Stimulated activated CD4-positive, alpha-beta T cell treated with anti-CD3 and anti-CD28 coated beads, Interleukin-1b, Interleukin-23, amount 100 ng/mL, for 1 hour (primary cell): ENCODE measurements at regions not wholly inside any gene's neighbourhood (a gene's known extent, or its start where the extent isn't known, plus 50 kb on each side); places are given as distances from the start of the nearest gene placed in this dataset.

Experiments
- DNase-seq, 2 donors: peaks; one replicate each; pipeline ENCODE4 v3.0.0-alpha.2; 2020; ENCODE audit warnings: low read depth in 2 of 2

DNA sequence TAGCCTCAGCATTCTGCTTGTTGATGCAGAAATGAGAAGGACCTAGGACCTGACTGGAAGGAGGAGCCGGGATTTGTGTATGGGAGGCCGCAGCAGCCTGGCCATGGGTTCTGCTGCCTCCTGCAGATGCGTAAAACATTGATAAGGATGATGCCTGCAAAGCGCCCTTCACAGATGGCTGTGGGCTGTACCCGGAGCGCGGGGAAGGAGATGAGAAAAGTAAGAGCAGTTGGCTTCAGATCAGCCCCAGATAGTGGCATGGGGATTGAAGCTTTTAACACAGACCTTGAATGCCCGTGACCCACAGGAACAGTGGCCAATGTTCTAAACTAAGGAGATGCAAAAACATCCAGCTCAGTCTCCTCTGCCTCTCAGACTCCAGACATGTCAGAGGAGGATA lies 136.4 kb upstream of the KCNG1 start:
- no peak for DNase-seq

DNA sequence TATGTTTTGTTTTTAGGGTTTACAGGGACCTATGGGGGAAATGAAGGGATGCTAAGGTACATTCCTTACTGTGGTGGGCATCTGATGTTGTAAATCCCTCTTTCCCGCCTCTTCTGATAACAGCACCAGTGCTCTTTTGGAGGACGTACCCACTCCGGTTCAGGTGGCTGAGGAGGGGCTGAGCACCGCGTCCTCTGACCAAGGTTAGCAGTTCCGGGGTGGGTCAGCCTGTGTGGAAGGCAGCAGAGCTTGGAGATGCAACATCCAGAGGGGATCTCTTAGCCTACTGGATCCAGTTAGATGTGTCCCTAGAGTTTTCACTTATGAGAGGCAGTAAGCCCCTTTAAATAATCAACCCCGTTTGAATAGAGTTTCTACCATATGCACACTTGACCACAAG lies 135.3 kb upstream of the KCNG1 start:
- DNase-seq = no peak

GRCh38 chr20:51156041-51156982 lies 133.4 kb upstream of the KCNG1 start:
- no peak for DNase-seq

DNA sequence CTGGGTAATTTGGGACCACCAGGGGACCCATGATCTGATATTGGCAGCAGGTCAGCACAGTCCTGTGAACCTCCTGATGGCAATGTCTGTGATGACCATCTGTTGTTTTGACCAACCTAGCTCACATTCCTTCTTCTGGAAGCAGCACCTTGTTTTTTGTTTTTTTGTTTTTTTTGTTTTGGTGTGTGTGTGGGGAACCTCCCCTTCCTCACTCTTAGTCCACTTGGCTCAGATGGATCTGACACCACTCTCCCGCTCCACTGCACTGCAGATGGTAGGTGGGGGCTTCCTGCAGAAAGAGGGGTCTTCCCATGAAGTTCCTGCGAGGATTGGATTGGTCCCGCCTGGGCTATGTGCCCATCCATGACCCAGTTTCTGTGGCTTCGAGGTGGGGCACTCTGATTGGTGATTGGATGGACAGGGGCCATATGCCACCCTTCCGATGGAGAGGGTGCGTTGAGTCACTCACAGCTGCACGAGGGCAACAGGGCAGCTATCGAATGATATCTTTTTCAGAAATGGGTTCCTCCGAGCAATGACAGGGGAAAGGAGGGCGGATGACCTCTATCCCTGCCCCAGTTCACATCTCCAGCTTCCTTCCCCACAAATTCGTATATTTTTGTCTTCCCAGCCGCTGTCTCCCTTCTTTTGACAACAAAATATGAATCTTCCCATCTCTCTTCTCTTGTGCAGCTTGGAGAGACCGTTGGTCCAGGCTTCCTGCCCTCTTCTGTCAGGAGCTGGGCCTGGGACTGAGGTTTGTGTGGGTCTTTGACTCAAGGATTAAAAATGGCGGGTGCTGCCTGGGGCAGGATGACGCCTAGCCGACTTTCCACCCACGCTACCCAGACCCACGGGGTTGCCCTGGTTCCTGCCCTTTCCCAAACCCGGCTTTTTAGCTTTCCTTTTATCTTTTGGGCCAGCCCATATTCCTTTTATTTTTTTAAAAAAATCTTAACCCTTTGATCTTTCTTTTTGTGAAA lies 132.1 kb upstream of the KCNG1 start:
- no peak for DNase-seq

DNA sequence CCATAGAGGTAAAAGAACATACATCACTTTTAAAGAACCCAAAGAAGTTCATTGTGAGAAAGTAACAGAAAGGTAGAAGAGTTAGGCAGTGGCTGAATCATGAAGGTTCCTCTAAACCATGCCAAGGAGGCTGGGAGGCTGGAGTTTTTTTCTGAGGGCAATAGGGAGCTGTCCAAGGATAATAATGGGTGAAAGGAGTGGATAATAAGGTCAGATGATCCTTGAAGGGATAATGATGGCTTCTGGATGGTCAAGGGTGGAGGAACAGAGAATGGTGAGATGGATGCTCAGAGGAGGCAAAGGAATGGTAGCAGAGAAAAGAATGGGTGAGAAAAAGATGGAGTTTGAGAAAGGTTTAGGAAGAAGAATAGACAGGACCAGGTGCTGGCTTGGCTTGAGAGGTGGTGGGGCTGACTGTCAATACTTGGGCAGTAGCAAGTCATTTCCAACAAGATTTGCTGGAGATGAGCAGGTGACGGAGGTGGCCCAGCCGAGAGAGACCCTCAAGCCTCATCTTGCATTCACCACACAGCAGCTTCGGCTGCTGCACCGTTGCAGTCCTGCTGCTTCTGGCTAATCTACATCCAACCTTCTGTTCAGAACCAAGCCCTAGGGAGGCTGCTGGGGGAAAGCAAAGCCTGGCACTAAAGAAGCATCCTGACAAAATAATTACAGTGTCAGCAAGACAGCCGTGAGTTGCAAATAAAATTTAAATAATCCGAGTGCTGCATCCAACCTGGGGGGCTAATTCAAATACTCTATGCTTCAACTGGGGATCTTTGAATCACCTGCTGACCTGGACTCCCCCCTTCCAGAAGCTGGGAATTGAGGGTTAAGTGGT lies 131.2 kb upstream of the KCNG1 start:
- no peak for DNase-seq

DNA sequence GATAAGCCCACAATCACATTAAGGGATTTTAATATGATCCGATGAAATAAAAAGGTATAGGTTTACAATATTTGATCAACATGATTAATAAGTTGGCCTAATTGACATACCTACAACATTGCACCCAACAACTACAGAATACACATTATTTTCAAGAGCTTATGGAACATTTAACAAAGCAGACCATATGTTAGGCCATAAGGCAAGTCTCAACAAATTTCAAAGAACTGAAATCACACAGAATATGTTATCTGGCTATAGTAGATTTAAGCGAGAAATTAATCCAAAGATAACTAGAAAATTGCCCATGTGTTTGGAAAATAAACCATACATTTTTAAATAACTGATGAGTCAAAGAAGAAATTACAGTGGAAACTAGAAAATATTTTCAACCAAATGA lies 126.0 kb upstream of the KCNG1 start:
- no peak for DNase-seq

DNA sequence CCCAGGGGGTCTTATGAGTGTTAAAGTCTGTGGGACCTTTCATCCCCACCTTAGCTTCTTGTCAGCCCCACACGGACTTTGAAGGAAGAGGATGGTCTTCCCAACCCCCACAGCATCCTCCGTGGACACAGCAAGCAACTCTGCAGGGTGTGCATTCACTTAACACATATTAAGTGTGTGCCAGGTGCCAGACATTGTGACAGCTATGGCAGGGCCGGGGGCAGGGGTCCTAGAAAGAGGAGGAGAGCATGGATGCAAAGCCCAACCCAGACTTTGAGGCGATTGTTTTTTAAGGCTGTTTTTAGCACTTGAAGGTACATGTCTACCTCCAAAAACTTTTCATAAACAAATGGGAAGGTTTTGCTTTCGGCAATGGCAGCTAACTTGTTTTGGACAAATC lies 121.6 kb upstream of the KCNG1 start:
- DNase-seq = no peak

- DNase-seq = no peak
Measured at GRCh38 chr20:51143652-51144051, 120.7 kb upstream of the KCNG1 start.

- no peak for DNase-seq
Measured at GRCh38 chr20:51142448-51142847, 119.5 kb upstream of the KCNG1 start.

DNA sequence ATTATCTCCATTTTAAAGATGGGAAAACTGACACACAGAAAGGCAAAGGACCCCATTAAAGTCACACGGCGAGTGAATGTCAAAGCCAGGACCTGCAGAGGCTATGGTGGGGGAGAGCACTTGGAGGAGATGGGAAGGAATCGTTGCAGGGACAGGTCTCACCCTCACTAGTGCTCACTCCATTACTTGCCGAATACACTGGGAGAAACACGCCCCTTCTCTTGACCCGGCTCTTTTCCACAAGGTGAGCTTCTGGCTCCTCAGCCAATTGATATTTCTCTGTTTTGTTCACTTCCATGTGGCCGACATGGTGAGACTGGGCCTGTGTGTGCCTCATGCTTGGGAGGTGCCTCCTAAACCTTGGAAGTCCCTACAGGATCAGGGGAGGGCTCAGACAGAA lies 117.8 kb upstream of the KCNG1 start:
- no peak for DNase-seq

GRCh38 chr20:51139891-51140290 lies 117.0 kb upstream of the KCNG1 start:
- no peak for DNase-seq

DNA sequence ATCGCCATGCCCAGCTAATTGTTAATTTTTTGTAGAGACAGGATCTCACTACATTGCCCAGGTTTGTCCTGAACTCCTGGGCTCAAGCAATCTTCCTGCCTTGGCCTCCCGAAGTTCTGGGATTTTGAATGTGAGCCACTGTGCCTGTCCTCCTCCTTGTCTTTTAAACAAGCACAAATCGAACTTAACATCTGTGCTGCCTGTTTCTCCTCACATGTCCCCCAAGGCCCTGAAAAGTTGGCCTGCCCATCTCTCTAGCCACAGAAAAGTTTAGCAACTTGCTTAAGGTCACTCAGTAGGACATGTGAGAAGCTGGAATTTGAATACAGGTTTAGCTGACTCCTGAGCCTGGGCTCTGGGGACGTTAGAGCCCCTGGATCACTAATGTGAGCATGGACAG lies 115.7 kb upstream of the KCNG1 start:
- no peak for DNase-seq

DNA sequence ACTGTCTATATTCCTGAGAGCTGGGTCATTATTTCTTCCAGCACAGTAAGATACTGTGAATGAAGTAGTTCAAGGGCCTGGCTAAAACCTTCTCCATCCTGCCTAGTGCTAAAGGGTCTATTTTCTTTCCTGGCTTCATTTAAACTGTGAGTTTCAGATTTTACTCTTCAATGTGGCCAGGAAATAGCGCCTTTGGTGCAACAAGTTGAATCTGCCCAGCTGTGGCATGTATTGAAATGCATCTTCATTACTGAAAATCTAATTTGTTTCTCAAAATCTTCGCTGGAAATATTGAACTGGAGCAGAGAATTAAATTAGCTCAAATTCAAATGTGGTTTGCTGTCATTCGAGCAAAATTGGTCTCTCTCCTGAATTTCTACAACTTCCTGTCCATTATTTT lies 114.6 kb upstream of the KCNG1 start:
- DNase-seq = no peak

- no peak for DNase-seq
Measured at GRCh38 chr20:51135926-51136715, 113.2 kb upstream of the KCNG1 start.

GRCh38 chr20:51134405-51134804 lies 111.5 kb upstream of the KCNG1 start:
- no peak for DNase-seq

DNA sequence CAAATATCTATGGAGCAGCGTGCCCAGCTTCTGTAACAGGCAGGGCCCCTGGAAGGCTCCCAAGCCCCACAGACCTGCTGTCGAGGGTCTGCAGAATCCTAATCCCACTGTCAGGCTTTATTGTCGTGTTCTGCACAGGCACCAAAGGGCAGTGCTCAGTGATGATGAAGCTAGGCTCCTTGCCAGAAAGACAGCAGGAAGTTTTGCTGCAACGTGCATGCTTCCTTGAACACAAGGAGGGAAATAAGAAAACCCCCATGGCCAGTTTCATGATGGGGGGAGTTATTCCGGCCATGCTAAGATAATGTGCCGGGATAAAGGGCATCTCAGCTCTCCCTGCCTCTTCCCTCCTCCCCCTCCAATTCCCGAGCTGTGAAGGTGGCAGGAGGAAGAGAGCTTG lies 109.4 kb upstream of the KCNG1 start:
- DNase-seq = no peak

DNA sequence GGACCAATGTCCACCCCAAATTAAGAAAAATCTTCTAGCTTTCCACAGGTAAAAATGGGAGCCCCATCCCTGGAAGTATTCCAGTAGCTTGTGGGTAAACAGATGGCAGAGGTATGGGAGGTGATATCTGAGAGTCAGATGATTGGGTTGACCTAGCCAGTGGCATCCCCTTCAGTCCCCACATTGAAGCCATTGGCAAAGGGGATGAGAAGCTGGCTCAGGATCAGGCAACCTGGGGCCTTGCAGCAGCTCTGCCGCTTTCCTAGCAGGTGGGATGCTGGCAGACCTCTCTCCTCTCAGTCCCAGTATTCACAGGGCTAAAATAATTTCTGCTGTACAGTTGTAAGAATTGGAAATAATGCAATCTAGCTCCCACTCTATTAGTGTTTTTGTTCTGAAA lies 108.9 kb upstream of the KCNG1 start:
- no peak for DNase-seq

DNA sequence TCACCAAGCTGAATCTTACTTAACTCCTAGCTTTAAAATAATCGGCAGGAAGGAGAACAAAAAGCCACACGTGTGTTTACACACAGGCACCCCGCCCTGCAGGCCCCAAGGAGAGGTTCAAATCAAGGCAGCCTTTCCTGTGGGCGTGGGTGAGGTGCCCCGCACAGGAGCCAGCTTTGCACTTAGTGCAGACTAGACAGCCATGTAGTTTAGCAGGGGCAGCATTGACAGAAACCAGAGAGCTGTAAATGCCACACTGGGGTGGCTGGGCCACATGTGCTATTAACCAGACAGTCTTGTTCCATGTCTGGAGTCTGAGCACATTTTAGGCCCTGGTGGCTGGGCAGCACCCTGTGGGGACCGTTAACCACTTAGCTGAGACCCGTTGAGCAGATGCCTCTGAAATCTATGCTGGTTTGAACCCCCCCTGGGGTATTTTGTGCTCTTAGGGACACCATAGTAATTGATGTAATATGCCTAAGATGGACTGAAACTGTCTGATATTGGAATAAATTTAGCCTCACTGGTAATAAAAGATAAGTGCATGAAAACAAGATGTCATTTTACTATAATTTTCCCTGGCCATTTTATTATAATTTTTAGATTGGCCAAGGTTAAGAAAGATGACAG lies 106.4 kb upstream of the KCNG1 start:
- DNase-seq = no peak

DNA sequence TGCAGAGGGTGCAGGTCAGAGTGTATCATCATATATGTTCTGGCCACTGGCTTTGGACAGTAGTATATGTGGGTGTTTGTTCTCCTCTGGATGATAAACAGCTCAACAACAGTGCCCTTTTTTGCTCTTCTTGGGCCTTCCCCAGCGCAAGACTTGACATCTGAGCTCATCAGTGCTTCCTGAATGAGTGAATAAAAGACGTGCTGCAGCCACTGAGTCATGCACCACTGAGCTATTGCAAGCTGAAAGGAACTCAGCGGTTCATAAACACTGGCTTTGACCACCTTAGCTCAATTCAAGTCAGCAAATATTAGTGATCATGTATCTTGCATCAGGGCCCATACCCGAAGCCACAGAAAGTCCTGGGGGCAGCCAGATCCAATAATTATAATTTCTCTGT lies 105.3 kb upstream of the KCNG1 start:
- DNase-seq = no peak

DNA sequence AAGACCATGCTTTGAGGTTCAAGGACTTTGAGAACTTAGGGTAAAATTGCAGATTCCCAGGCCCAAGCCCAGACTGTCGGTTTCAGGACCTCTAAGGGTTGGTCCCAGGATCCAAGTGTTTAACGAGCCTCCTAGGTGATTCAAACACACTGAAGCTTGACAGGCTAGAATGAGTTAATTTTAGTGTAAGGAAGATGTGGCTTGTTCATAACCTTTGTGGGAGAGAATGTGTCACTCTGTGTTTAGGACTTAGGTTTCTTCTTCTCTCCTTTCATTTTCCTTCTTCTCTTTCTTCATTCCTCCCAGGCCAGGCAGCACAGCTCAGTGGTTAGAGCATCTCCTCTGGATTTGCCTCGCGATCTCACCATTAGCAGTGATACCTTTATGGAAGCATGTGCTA lies 104.8 kb upstream of the KCNG1 start:
- no peak for DNase-seq
